ENCODE measurements at regions not wholly inside any gene's neighbourhood (a gene's known extent, or its start where the extent isn't known, plus 50 kb on each side); places are given as distances from the start of the nearest gene placed in this dataset.
"Not testable (repeated sequence)": the region's sequence is repeated elsewhere in the genome, so short reads cannot be mapped to it uniquely, and the experiment has no call there.

GRCh38 chr3:77707281-77707680, 667.4 kb downstream of the ROBO2 start:
- peak; percentile 52 for DNase-seq (ENCODE audit: low read depth)
- TF ChIP-seq CTCF (IDR thresholded peaks at IDR 0.05; ENCODE audit: insufficient read depth, low read depth, low read length, missing control alignments), result no peak

GRCh38 chr3:77709155-77709554, 669.3 kb downstream of the ROBO2 start:
- no peak overlapping the region for H3K4me3 ChIP-seq (ENCODE audit: low read length)
- no peak for DNase-seq (ENCODE audit: low read depth)
- TF ChIP-seq CTCF (IDR thresholded peaks at IDR 0.05; ENCODE audit: insufficient read depth, low read depth, low read length, missing control alignments), result no peak

More at GRCh38 chr3:77707281-77707680, 667.4 kb downstream of the ROBO2 start:
- no peak overlapping the region for H3K4me3 ChIP-seq (ENCODE audit: low read length)

- TF ChIP-seq CTCF (IDR thresholded peaks at IDR 0.05; ENCODE audit: insufficient read depth, low read depth, low read length, missing control alignments), result no peak
- DNase-seq (ENCODE audit: low read depth), result no peak
- no peak overlapping the region for H3K4me3 ChIP-seq (ENCODE audit: low read length)
Observed at GRCh38 chr3:77718311-77718710, 678.4 kb downstream of the ROBO2 start.

- no peak for TF ChIP-seq CTCF (IDR thresholded peaks at IDR 0.05; ENCODE audit: insufficient read depth, low read depth, low read length, missing control alignments)
- DNase-seq (ENCODE audit: low read depth), result no peak
- no peak overlapping the region for H3K4me3 ChIP-seq (ENCODE audit: low read length)
Observed at GRCh38 chr3:77720460-77720971, 680.6 kb downstream of the ROBO2 start.

GRCh38 chr3:77726517-77726916, 686.6 kb downstream of the ROBO2 start:
- TF ChIP-seq CTCF (IDR thresholded peaks at IDR 0.05; ENCODE audit: insufficient read depth, low read depth, low read length, missing control alignments), result no peak
- no peak overlapping the region for H3K4me3 ChIP-seq (ENCODE audit: low read length)
- no peak for DNase-seq (ENCODE audit: low read depth)

GRCh38 chr3:77746048-77746447, 706.1 kb downstream of the ROBO2 start:
- DNase-seq (ENCODE audit: low read depth), result no peak
- H3K4me3 ChIP-seq (ENCODE audit: low read length), result no peak overlapping the region
- TF ChIP-seq CTCF (IDR thresholded peaks at IDR 0.05; ENCODE audit: insufficient read depth, low read depth, low read length, missing control alignments), result no peak

- H3K4me3 ChIP-seq (ENCODE audit: low read length), result no peak overlapping the region
- no peak for TF ChIP-seq CTCF (IDR thresholded peaks at IDR 0.05; ENCODE audit: insufficient read depth, low read depth, low read length, missing control alignments)
- DNase-seq (ENCODE audit: low read depth), result no peak
Observed at GRCh38 chr3:77746892-77747291, 707.0 kb downstream of the ROBO2 start.

- H3K4me3 ChIP-seq (ENCODE audit: low read length), result not testable (repeated sequence)
- DNase-seq (ENCODE audit: low read depth), result peak; percentile 68
Observed at GRCh38 chr3:77756397-77756975, 716.6 kb downstream of the ROBO2 start.
